SHP77 (cell line): ENCODE measurements at regions not wholly inside any gene's neighbourhood (a gene's known extent, or its start where the extent isn't known, plus 50 kb on each side); places are given as distances from the start of the nearest gene placed in this dataset.

Source experiments
- DNase-seq, 2 experiments: peaks; one replicate each; lab custom pipeline; 2025; lab: John Stamatoyannopoulos, UW

GRCh38 chr13:88883741-88884140, 1212.6 kb downstream of the SLITRK5 start:
- no peak for DNase-seq

- no peak for DNase-seq
These were observed 1216.0 kb downstream of the SLITRK5 start for GRCh38 chr13:88887045-88887662.

GRCh38 chr13:88895261-88895941, 1224.2 kb downstream of the SLITRK5 start:
- no peak for DNase-seq

GRCh38 chr13:88896466-88896865, 1225.3 kb downstream of the SLITRK5 start:
- no peak for DNase-seq

- peak; percentile 95 for DNase-seq
These were observed 1237.8 kb downstream of the SLITRK5 start for GRCh38 chr13:88908961-88909441.

- DNase-seq = no peak
These were observed 1248.9 kb downstream of the SLITRK5 start for GRCh38 chr13:88919970-88920628.

GRCh38 chr13:88925954-88926353, 1254.8 kb downstream of the SLITRK5 start:
- DNase-seq = no peak

- DNase-seq = no peak
These were observed 1255.8 kb downstream of the SLITRK5 start for GRCh38 chr13:88926890-88927502.

GRCh38 chr13:88932950-88933349, 1261.8 kb downstream of the SLITRK5 start:
- peak; percentile 88 to 93 for DNase-seq

GRCh38 chr13:88937384-88937783, 1266.2 kb downstream of the SLITRK5 start:
- DNase-seq = peak; percentile 56 to 73

GRCh38 chr13:88945793-88946192, 1274.6 kb downstream of the SLITRK5 start:
- no peak for DNase-seq

- no peak for DNase-seq
These were observed 1277.3 kb downstream of the SLITRK5 start for GRCh38 chr13:88948501-88948900.

- DNase-seq = no peak
These were observed 1287.7 kb downstream of the SLITRK5 start for GRCh38 chr13:88958821-88959220.

- no peak for DNase-seq
These were observed 1305.3 kb downstream of the SLITRK5 start for GRCh38 chr13:88976466-88976865.

- no peak for DNase-seq
These were observed 1307.4 kb downstream of the SLITRK5 start for GRCh38 chr13:88978607-88979006.

GRCh38 chr13:88979465-88980175, 1308.4 kb downstream of the SLITRK5 start:
- peak; percentile 19 to 49 for DNase-seq

GRCh38 chr13:89003656-89004055, 1332.5 kb downstream of the SLITRK5 start:
- no peak for DNase-seq

- DNase-seq = no peak
These were observed 1340.4 kb downstream of the SLITRK5 start for GRCh38 chr13:89011615-89012014.

GRCh38 chr13:89027694-89028306, 1356.6 kb downstream of the SLITRK5 start:
- DNase-seq = no peak

- DNase-seq = no peak
These were observed 1357.9 kb downstream of the SLITRK5 start for GRCh38 chr13:89029062-89029461.

GRCh38 chr13:89034015-89034414, 1362.8 kb downstream of the SLITRK5 start:
- DNase-seq = no peak

GRCh38 chr13:89052699-89053098, 1381.5 kb downstream of the SLITRK5 start:
- DNase-seq = no peak
